Natural killer cell (primary cell): ENCODE measurements at regions not wholly inside any gene's neighbourhood (a gene's known extent, or its start where the extent isn't known, plus 50 kb on each side); places are given as distances from the start of the nearest gene placed in this dataset.
"Not testable (repeated sequence)": the region's sequence is repeated elsewhere in the genome, so short reads cannot be mapped to it uniquely, and the experiment has no call there.

ENCODE experiments used
- ATAC-seq, 3 donors: fragments of 150-1000 bp in 2 of 3; fragments of 200-7000 bp in 1 of 3; cut with Tn5 transposase; 1 replicate in 1 of 3; 2 replicates in 2 of 3; pipeline ENCODE4 v1.10.0; 2021; ENCODE audit warnings: mild to moderate bottlenecking in 2 of 3, moderate library complexity in 2 of 3
- DNase-seq, 2 donors: peaks; one replicate each; pipeline versions ENCODE4 v3.0.0 to v3.0.0-alpha.2; 2013 to 2021; ENCODE audit warnings: mixed read lengths in 1 of 2
- H3K27ac ChIP-seq: one replicate; pipeline ENCODE4 v1.5.1; 2013; ENCODE audit warnings: mild to moderate bottlenecking, low read length
- H3K27me3 ChIP-seq: one replicate; pipeline ENCODE4 v1.6.1; 2013; ENCODE audit warnings: low read length; ENCODE audit not compliant: control insufficient read depth, insufficient read depth
- H3K36me3 ChIP-seq: one replicate; pipeline ENCODE4 v1.6.1; 2013; ENCODE audit warnings: low read length; ENCODE audit not compliant: control insufficient read depth, insufficient read depth
- H3K4me1 ChIP-seq: one replicate; pipeline ENCODE4 v1.6.1; 2013; ENCODE audit warnings: low read length; ENCODE audit not compliant: control insufficient read depth, insufficient read depth
- H3K4me3 ChIP-seq: one replicate; pipeline ENCODE4 v1.5.1; 2013; ENCODE audit warnings: low read length
- H3K9me3 ChIP-seq: one replicate; pipeline ENCODE4 v1.6.1; 2013; ENCODE audit warnings: low read length; ENCODE audit not compliant: control insufficient read depth, insufficient read depth
- H3K27ac Mint-ChIP-seq, 2 donors: one replicate each; pipeline ENCODE4 v1.8.0; 2022; ENCODE audit warnings: mild to moderate bottlenecking in 2 of 2, mixed read lengths in 2 of 2, moderate library complexity in 1 of 2
- H3K27me3 Mint-ChIP-seq, 2 donors: one replicate each; pipeline ENCODE4 v1.8.0; 2022; ENCODE audit warnings: low read depth in 2 of 2, mixed read lengths in 2 of 2
- H3K36me3 Mint-ChIP-seq: one replicate; pipeline ENCODE4 v1.8.0; 2022; ENCODE audit warnings: mixed read lengths
- H3K4me1 Mint-ChIP-seq, 2 donors: one replicate each; pipeline ENCODE4 v1.8.0; 2022; ENCODE audit warnings: mixed read lengths in 2 of 2
- H3K4me3 Mint-ChIP-seq: one replicate; pipeline ENCODE4 v1.8.0; 2022; ENCODE audit warnings: mild to moderate bottlenecking, moderate library complexity, mixed read lengths
- H3K9me3 Mint-ChIP-seq, 2 donors: one replicate each; pipeline ENCODE4 v1.8.0; 2022; ENCODE audit warnings: mixed read lengths in 2 of 2
- WGBS: methylation state at CpG from one replicate; pipeline ENCODE4 v1.1.7; 2013; ENCODE audit warnings: missing lambda C conversion rate; ENCODE audit not compliant: insufficient coverage; 5-methylcytosine and 5-hydroxymethylcytosine counted together
- intact Hi-C: fragments of 100-400 bp; cut with micrococcal nuclease; formaldehyde crosslinking; loops from one replicate; pipeline ENCODE4 v1.14.2; 2022
- TF ChIP-seq, protein P1 (sequence below): fragments of 200-600 bp; IDR thresholded peaks from one replicate; pipeline ENCODE4 v1.8.0; 2022; ENCODE audit warnings: antibody characterized with exemption

DNA sequence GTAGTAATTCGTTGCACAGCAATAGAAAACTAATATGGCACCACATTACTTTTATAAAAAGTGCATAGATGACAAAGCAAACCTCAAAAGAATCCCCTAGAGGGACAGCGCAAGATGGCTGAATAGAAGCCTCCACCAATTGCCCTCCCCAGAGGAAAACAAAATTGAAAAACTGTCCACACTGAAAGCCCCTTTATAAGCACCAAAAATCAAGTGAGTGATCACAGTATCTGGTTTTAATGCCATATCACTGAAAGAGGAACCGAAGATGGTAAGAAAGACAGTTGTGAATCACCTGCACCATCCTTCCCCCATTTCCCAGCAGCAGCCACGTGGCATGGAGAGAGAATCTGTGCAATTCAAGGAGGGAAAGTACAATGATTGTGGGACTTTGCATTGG, 522.2 kb downstream of the GLUD2 start:
- no peaks in the 10 kb centered on the region for H3K4me1 ChIP-seq
- Mint-ChIP-seq H3K4me1 (no peaks in the 10 kb centered on the region), H3K9me3 (peaks cover 0 to 2% of the 10 kb centered on the region in 2 donors), H3K4me3 (no peak overlapping the region), H3K36me3 (no peaks in the 10 kb centered on the region), H3K27ac (no peak overlapping the region), H3K27me3 (no peaks in the 10 kb centered on the region)
- H3K36me3 ChIP-seq: no peaks in the 10 kb centered on the region
- H3K4me3 ChIP-seq: no peak overlapping the region
- WGBS: 83% methylated on average over 2 of the region's 4 CpGs
- no peak for DNase-seq
- no peak for ATAC-seq
- intact Hi-C loops: no loop called here
- H3K27me3 ChIP-seq: no peaks in the 10 kb centered on the region
- TF ChIP-seq, protein P1, sequence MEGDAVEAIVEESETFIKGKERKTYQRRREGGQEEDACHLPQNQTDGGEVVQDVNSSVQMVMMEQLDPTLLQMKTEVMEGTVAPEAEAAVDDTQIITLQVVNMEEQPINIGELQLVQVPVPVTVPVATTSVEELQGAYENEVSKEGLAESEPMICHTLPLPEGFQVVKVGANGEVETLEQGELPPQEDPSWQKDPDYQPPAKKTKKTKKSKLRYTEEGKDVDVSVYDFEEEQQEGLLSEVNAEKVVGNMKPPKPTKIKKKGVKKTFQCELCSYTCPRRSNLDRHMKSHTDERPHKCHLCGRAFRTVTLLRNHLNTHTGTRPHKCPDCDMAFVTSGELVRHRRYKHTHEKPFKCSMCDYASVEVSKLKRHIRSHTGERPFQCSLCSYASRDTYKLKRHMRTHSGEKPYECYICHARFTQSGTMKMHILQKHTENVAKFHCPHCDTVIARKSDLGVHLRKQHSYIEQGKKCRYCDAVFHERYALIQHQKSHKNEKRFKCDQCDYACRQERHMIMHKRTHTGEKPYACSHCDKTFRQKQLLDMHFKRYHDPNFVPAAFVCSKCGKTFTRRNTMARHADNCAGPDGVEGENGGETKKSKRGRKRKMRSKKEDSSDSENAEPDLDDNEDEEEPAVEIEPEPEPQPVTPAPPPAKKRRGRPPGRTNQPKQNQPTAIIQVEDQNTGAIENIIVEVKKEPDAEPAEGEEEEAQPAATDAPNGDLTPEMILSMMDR: no peak
- H3K27ac ChIP-seq: no peak overlapping the region
- H3K9me3 ChIP-seq: no peaks in the 10 kb centered on the region

DNA sequence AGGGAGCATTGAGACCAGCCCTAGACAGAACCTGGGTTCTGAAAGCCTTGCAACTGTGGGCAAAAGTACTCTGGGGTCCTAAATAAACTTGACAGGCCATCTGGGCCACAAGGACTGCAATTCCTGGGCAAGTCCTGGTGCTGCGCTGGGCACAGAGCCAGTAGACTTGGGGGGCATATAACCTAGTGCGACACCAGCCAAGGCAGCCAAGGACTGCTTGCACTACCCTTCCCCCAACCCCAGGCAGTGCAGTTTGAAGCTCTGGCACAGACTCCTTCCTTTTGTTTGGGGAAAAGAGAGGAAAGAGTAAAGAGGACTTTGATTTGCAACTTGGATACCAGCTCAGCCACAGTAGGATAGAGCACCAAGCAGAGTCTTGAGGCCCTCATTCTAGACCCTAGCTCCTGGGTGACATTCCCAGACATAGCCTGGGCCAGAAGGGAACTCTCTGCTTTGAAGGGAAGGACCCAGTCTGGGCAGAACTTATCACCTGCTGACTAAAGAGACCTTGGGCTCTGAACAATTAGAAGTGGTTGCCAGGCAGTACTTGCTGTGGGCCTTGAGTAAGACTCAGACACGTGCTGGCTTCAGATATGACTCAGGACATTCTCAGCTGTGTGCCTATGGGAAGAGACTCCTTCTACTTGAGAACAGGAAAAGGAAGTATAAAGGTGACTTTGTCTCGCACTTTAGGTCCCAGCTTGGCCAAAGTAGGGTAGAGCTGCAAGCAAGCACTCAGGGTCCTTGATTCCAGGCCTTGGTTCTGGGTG, 522.8 kb downstream of the GLUD2 start:
- 73% methylated on average over 3 of the region's 4 CpGs for WGBS
- intact Hi-C loops: no loop called here
- Mint-ChIP-seq H3K9me3 (peaks cover 0 to 2% of the 10 kb centered on the region in 2 donors), H3K27ac (no peak overlapping the region), H3K4me3 (no peak overlapping the region), H3K36me3 (no peaks in the 10 kb centered on the region), H3K4me1 (no peaks in the 10 kb centered on the region), H3K27me3 (no peaks in the 10 kb centered on the region)
- H3K27me3 ChIP-seq: no peaks in the 10 kb centered on the region
- no peaks in the 10 kb centered on the region for H3K4me1 ChIP-seq
- H3K36me3 ChIP-seq: no peaks in the 10 kb centered on the region
- no peak overlapping the region for H3K27ac ChIP-seq
- TF ChIP-seq, protein P1: no peak
- no peaks in the 10 kb centered on the region for H3K9me3 ChIP-seq
- H3K4me3 ChIP-seq: no peak overlapping the region
- no peak for DNase-seq
- ATAC-seq: no peak

DNA sequence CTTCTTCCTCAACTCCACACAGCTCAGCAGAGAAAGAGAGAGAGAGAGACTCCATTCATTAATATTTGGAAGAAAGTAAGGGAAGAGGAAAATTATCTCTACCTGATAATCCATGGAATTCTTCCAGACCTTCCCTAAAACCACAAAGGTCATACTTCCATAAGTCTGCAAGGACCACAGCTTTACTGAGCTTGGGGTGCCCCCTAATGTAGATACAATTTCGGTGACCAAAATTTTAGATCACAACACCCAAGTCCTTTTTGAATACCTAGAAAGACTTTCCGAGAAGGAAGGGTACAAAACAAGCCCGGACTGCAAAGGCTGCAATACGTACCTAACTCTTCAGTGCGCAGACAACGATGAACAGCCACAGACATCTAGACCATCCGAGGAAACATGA, 523.9 kb downstream of the GLUD2 start:
- intact Hi-C loops: no loop called here
- no peak for DNase-seq
- H3K4me1 ChIP-seq: no peaks in the 10 kb centered on the region
- ATAC-seq: no peak
- H3K4me1 Mint-ChIP-seq: no peaks in the 10 kb centered on the region
- H3K36me3 Mint-ChIP-seq: no peaks in the 10 kb centered on the region
- WGBS: 89% methylated on average over 7 of the region's 7 CpGs
- no peak overlapping the region for H3K27ac Mint-ChIP-seq
- H3K9me3 ChIP-seq: no peaks in the 10 kb centered on the region
- H3K36me3 ChIP-seq: no peaks in the 10 kb centered on the region
- no peak overlapping the region for H3K27ac ChIP-seq
- H3K4me3 Mint-ChIP-seq: no peak overlapping the region
- TF ChIP-seq, protein P1: no peak
- no peaks in the 10 kb centered on the region for H3K27me3 Mint-ChIP-seq
- H3K27me3 ChIP-seq: no peaks in the 10 kb centered on the region
- peaks cover 0 to 2% of the 10 kb centered on the region in 2 donors for H3K9me3 Mint-ChIP-seq
- no peak overlapping the region for H3K4me3 ChIP-seq

DNA sequence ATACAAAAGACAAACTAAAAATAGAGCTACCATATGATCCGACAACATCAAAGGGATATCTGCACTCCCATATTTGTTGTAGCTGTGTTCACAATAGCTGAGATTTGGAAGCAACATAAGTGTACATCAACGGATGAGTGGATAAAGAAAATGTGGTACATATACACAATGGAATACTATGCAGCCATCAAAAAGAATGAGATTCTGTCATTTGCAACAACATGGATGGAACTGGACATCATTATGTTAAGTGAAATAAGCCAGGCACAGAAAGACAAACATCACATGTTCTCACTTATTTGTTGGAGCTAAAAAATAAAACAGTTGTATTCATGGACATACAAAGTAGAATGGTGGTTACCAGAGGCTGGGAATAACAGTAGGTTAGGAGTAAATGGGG, 527.0 kb downstream of the GLUD2 start:
- H3K36me3 ChIP-seq, H3K27me3 ChIP-seq, ATAC-seq, H3K9me3 ChIP-seq, H3K27ac Mint-ChIP-seq, H3K36me3 Mint-ChIP-seq, intact Hi-C loops, H3K4me1 ChIP-seq, H3K27ac ChIP-seq, H3K27me3 Mint-ChIP-seq, H3K4me3 ChIP-seq, H3K4me1 Mint-ChIP-seq, H3K9me3 Mint-ChIP-seq, H3K4me3 Mint-ChIP-seq, DNase-seq: not testable (repeated sequence)
- whole genome bisulfite sequencing: 100% methylated on average over 1 of the region's 2 CpGs
